HG03045 (cell line): ENCODE measurements at regions not wholly inside any gene's neighbourhood (a gene's known extent, or its start where the extent isn't known, plus 50 kb on each side); places are given as distances from the start of the nearest gene placed in this dataset.

ENCODE experiments used
- ATAC-seq: cut with Tn5 transposase; IDR thresholded peaks from one replicate; pipeline ENCODE4 v1.9.1; 2021; ENCODE audit warnings: mild to moderate bottlenecking, moderate library complexity; ENCODE audit not compliant: unreplicated experiment

GRCh38 chr2:16167870-16168426 lies 227.6 kb downstream of the MYCN start:
- no peak for ATAC-seq

- ATAC-seq: no peak
Measured at GRCh38 chr2:16167451-16167861, 227.1 kb downstream of the MYCN start.

GRCh38 chr2:16166327-16166981 lies 226.1 kb downstream of the MYCN start:
- no peak for ATAC-seq

- no peak for ATAC-seq
Measured at GRCh38 chr2:16165518-16166326, 225.4 kb downstream of the MYCN start.

- ATAC-seq: no peak
Measured at GRCh38 chr2:16162491-16163040, 222.2 kb downstream of the MYCN start.

GRCh38 chr2:16161768-16162490 lies 221.6 kb downstream of the MYCN start:
- ATAC-seq: no peak

- no peak for ATAC-seq
Measured at GRCh38 chr2:16161085-16161565, 220.8 kb downstream of the MYCN start.

- ATAC-seq: no peak
Measured at GRCh38 chr2:16160281-16161084, 220.1 kb downstream of the MYCN start.

- no peak for ATAC-seq
Measured at GRCh38 chr2:16156411-16156810, 216.1 kb downstream of the MYCN start.

- no peak for ATAC-seq
Measured at GRCh38 chr2:16155766-16156165, 215.4 kb downstream of the MYCN start.

- ATAC-seq: no peak
Measured at GRCh38 chr2:16155366-16155765, 215.0 kb downstream of the MYCN start.

GRCh38 chr2:16154501-16155280 lies 214.3 kb downstream of the MYCN start:
- ATAC-seq: no peak

- ATAC-seq: no peak
Measured at GRCh38 chr2:16154061-16154460, 213.7 kb downstream of the MYCN start.

- ATAC-seq: no peak
Measured at GRCh38 chr2:16153754-16154035, 213.3 kb downstream of the MYCN start.

GRCh38 chr2:16152928-16153753 lies 212.8 kb downstream of the MYCN start:
- ATAC-seq: no peak

- ATAC-seq: no peak
Measured at GRCh38 chr2:16152071-16152927, 211.9 kb downstream of the MYCN start.

GRCh38 chr2:16151651-16152050 lies 211.3 kb downstream of the MYCN start:
- no peak for ATAC-seq

- no peak for ATAC-seq
Measured at GRCh38 chr2:16151281-16151570, 210.9 kb downstream of the MYCN start.
